Stomach smooth muscle (tissue), 2 donors: ENCODE measurements at regions not wholly inside any gene's neighbourhood (a gene's known extent, or its start where the extent isn't known, plus 50 kb on each side); places are given as distances from the start of the nearest gene placed in this dataset.

Source experiments
- H3K27ac ChIP-seq: one replicate; pipeline ENCODE4 v1.7.0; 2013; ENCODE audit warnings: mild to moderate bottlenecking, low read length, inconsistent platforms
- H3K27me3 ChIP-seq, 2 donors: one replicate each; pipeline ENCODE4 v1.7.0; 2013; ENCODE audit warnings: low read length in 2 of 2; ENCODE audit not compliant: insufficient read depth in 2 of 2, control insufficient read depth in 1 of 2
- H3K36me3 ChIP-seq, 2 donors: one replicate each; pipeline ENCODE4 v1.7.0; 2013; ENCODE audit warnings: low read length in 2 of 2; ENCODE audit not compliant: control insufficient read depth in 2 of 2, insufficient read depth in 2 of 2
- H3K4me1 ChIP-seq: one replicate; pipeline ENCODE4 v1.7.0; 2013; ENCODE audit warnings: low read length; ENCODE audit not compliant: control insufficient read depth, insufficient read depth
- H3K4me3 ChIP-seq, 2 donors: one replicate each; pipeline ENCODE4 v1.7.0; 2013; ENCODE audit warnings: low read length in 2 of 2
- H3K9ac ChIP-seq, 2 donors: one replicate each; pipeline ENCODE4 v1.7.0; 2013; ENCODE audit warnings: low read length in 2 of 2, mild to moderate bottlenecking in 1 of 2
- H3K9me3 ChIP-seq, 2 donors: one replicate each; pipeline ENCODE4 v1.7.0; 2013; ENCODE audit warnings: low read length in 2 of 2; ENCODE audit not compliant: control insufficient read depth in 2 of 2
- donor health status: healthy.
- donor health status: Pancreatic carcinoma.

GRCh38 chr16:80459966-80460365, 80.8 kb upstream of the DYNLRB2 start:
- H3K9ac ChIP-seq: no peak overlapping the region
- no peak overlapping the region for H3K27ac ChIP-seq
- no peaks in the 10 kb centered on the region for H3K36me3 ChIP-seq
- peaks cover 0 to under 1% of the 10 kb centered on the region in 2 donors for H3K9me3 ChIP-seq
- no peak overlapping the region for H3K4me3 ChIP-seq
- H3K27me3 ChIP-seq: peaks cover 0 to 2% of the 10 kb centered on the region in 2 donors
- H3K4me1 ChIP-seq: no peaks in the 10 kb centered on the region

DNA sequence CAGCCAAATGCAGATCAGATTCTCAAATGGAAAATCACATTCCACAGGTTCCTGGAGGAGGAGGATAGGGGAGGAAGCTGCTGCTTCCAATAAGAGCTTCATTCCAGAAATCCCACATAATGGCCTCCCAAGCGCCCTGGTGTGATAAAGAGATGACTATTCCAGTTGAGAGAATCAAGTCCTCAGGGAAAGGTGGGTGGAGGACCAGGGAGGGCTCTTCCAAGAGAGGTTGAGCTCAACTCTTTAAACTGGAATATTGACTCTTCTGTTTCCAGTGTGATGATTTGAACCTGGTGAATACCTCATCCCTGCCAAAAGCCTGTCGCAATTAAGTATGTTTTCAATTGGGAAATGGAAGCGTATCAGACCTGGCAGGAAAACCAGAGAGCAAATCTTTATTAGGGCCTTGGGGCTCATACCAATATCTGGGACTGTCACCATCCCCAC, 81.4 kb upstream of the DYNLRB2 start:
- H3K36me3 ChIP-seq: no peaks in the 10 kb centered on the region
- no peaks in the 10 kb centered on the region for H3K4me1 ChIP-seq
- H3K27ac ChIP-seq: no peak overlapping the region

GRCh38 chr16:80457871-80458270, 82.9 kb upstream of the DYNLRB2 start:
- Histone ChIP-seq H3K36me3 (no peaks in the 10 kb centered on the region), H3K4me3 (no peak overlapping the region), H3K4me1 (no peaks in the 10 kb centered on the region)

More for the DNA sequence above, 81.4 kb upstream of the DYNLRB2 start:
- H3K9ac ChIP-seq: no peak overlapping the region
- H3K9me3 ChIP-seq: peaks cover 0 to 3% of the 10 kb centered on the region in 2 donors
- peaks cover 0 to 2% of the 10 kb centered on the region in 2 donors for H3K27me3 ChIP-seq
- H3K4me3 ChIP-seq: no peak overlapping the region

GRCh38 chr16:80454802-80455201, 86.0 kb upstream of the DYNLRB2 start:
- no peak overlapping the region for H3K9ac ChIP-seq

More at GRCh38 chr16:80457871-80458270, 82.9 kb upstream of the DYNLRB2 start:
- Histone ChIP-seq H3K9ac (no peak overlapping the region), H3K27ac (no peak overlapping the region), H3K9me3 (peaks cover 0 to 3% of the 10 kb centered on the region in 2 donors), H3K27me3 (no peaks in the 10 kb centered on the region)

GRCh38 chr16:80449392-80449791, 91.4 kb upstream of the DYNLRB2 start:
- no peak overlapping the region for H3K4me3 ChIP-seq
- no peak overlapping the region for H3K9ac ChIP-seq
- no peaks in the 10 kb centered on the region for H3K36me3 ChIP-seq
- no peaks in the 10 kb centered on the region for H3K4me1 ChIP-seq
- H3K9me3 ChIP-seq: no peaks in the 10 kb centered on the region
- no peak overlapping the region for H3K27ac ChIP-seq
- H3K27me3 ChIP-seq: no peaks in the 10 kb centered on the region

More at GRCh38 chr16:80454802-80455201, 86.0 kb upstream of the DYNLRB2 start:
- no peaks in the 10 kb centered on the region for H3K4me1 ChIP-seq
- no peaks in the 10 kb centered on the region for H3K27me3 ChIP-seq
- no peak overlapping the region for H3K27ac ChIP-seq
- H3K9me3 ChIP-seq: peaks cover 0 to 3% of the 10 kb centered on the region in 2 donors
- H3K4me3 ChIP-seq: no peak overlapping the region
- H3K36me3 ChIP-seq: no peaks in the 10 kb centered on the region

DNA sequence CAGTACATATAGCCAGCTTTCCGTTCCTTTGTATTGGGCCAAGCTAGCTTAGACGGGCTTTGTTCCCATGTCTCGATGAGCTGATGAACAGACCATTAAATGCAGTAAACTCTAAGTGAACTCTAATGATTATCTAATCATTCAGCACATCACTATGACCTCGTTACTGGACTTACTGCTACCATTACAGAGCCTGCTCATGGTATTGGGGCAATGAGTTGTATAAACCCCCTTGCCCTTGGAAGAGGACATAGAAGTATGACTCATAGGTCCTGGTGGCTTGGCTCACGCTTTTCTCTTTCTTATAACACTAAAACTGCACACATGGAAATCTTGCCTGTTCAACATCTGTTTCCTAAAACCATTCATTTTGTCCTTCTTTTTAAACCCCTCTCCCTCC, 93.6 kb upstream of the DYNLRB2 start:
- Histone ChIP-seq H3K9me3 (no peaks in the 10 kb centered on the region), H3K4me3 (no peak overlapping the region), H3K27me3 (no peaks in the 10 kb centered on the region), H3K9ac (no peak overlapping the region), H3K4me1 (no peaks in the 10 kb centered on the region), H3K36me3 (no peaks in the 10 kb centered on the region), H3K27ac (no peak overlapping the region)

DNA sequence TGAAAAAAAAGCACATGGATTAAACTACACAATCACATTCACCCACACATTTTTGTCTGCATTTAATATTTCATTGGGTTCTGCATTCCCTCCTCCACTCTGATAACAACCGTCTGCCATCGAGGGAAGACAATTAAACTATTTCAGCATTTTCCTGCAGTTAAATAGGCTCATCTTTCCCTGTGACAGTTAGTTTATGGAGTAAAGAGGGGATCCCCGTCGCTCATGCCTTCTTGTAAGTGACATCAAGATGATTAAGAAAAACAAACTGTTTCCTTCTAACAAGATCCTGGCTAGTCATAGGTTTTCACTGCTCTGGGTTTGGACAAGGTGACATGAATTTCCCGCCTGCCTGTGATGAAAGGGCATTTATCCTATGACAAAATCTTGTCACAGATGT, 98.0 kb upstream of the DYNLRB2 start:
- H3K9me3 ChIP-seq: no peaks in the 10 kb centered on the region
- no peak overlapping the region for H3K27ac ChIP-seq
- no peaks in the 10 kb centered on the region for H3K36me3 ChIP-seq
- H3K27me3 ChIP-seq: no peaks in the 10 kb centered on the region
- H3K9ac ChIP-seq: no peak overlapping the region
- H3K4me3 ChIP-seq: no peak overlapping the region
- no peaks in the 10 kb centered on the region for H3K4me1 ChIP-seq

GRCh38 chr16:80441935-80442334, 98.9 kb upstream of the DYNLRB2 start:
- no peaks in the 10 kb centered on the region for H3K36me3 ChIP-seq
- H3K27ac ChIP-seq: no peak overlapping the region
- no peaks in the 10 kb centered on the region for H3K27me3 ChIP-seq
- no peak overlapping the region for H3K9ac ChIP-seq
- no peaks in the 10 kb centered on the region for H3K9me3 ChIP-seq
- H3K4me1 ChIP-seq: no peaks in the 10 kb centered on the region
- no peak overlapping the region for H3K4me3 ChIP-seq

DNA sequence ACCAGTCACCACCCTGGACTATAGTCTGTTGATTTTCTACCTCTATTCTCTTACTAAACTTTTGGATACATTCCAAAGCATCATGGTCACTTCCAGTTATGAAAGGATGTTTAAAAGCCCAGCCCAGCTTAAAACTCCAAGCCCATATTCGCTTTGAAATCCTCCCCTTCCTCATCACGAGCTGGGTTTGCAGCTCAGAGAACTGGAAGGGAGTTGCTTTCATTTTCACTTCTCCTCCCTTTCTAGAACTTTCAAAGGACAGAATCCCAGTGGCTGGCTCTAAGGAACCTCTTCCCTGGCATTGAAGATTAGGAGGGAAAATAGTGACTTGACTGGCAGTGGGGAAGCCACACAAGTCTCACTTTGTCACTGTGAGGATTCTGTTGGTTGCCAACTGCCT, 100.1 kb upstream of the DYNLRB2 start:
- no peaks in the 10 kb centered on the region for H3K36me3 ChIP-seq
- H3K27ac ChIP-seq: no peak overlapping the region
- no peaks in the 10 kb centered on the region for H3K4me1 ChIP-seq
- H3K9me3 ChIP-seq: no peaks in the 10 kb centered on the region
- H3K27me3 ChIP-seq: no peaks in the 10 kb centered on the region
- no peak overlapping the region for H3K9ac ChIP-seq
- no peak overlapping the region for H3K4me3 ChIP-seq

DNA sequence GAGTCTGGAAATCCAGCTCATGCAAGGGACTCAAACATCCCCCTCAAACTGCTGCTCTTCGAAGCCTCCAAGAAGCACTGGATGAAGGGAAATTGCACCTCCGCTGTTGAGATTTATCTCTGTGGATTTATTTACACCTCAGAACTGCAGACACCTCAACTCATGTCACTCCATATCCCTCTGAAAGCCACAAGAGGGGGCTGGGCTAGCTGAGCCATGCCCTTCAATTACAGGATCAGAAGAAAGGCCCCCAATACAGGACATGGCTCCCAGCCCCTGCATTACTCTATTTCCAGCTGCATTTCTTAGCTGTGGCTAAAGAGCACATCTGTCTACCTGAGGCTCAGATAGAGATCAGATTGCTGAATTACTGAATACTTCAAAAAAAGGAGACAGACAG, 103.1 kb upstream of the DYNLRB2 start:
- Histone ChIP-seq H3K4me1 (no peaks in the 10 kb centered on the region), H3K27ac (no peak overlapping the region), H3K9me3 (no peaks in the 10 kb centered on the region), H3K4me3 (no peak overlapping the region), H3K27me3 (no peaks in the 10 kb centered on the region), H3K36me3 (no peaks in the 10 kb centered on the region), H3K9ac (no peak overlapping the region)

DNA sequence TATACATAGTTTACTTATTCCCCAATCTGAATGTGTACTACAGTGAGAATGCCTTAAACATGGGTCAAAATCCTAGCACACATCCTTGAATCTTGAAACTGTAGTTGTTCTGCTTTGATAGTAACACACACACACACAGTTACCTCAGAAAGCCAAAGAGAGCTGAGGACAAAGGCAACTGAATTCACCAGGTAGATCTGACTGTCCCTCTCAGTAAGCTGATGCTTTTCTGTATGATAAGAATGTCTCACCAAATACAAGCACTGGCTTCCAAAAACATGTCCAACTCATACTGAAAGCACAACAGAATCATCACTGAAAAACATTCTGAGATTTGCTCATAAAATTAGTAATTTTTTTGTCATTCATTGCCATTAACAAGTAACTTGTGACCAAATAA, 104.3 kb upstream of the DYNLRB2 start:
- Histone ChIP-seq H3K27me3 (no peaks in the 10 kb centered on the region), H3K9me3 (no peaks in the 10 kb centered on the region), H3K27ac (no peak overlapping the region), H3K4me3 (no peak overlapping the region), H3K36me3 (no peaks in the 10 kb centered on the region), H3K4me1 (no peaks in the 10 kb centered on the region), H3K9ac (no peak overlapping the region)
